Activated naive CD4-positive, alpha-beta T cell treated with anti-CD3 and anti-CD28 coated beads, Interleukin-2, amount 50 U/mL, for 72 hours (primary cell): ENCODE measurements at regions not wholly inside any gene's neighbourhood (a gene's known extent, or its start where the extent isn't known, plus 50 kb on each side); places are given as distances from the start of the nearest gene placed in this dataset.
"Not testable (repeated sequence)": the region's sequence is repeated elsewhere in the genome, so short reads cannot be mapped to it uniquely, and the experiment has no call there.

Experiments used
- ATAC-seq, 2 donors: fragments of 150-1000 bp; cut with Tn5 transposase; 2 replicates each; pipeline ENCODE4 v1.10.0; 2021; ENCODE audit warnings: mild to moderate bottlenecking in 2 of 2, moderate library complexity in 2 of 2
- DNase-seq, 2 donors: peaks; one replicate each; pipeline ENCODE4 v3.0.0; 2021 to 2022; ENCODE audit warnings: low spot score in 2 of 2
- H3K27ac Mint-ChIP-seq, 2 donors: one replicate each; pipeline ENCODE4 v1.8.0; 2022; ENCODE audit warnings: mild to moderate bottlenecking in 2 of 2, mixed read lengths in 2 of 2
- H3K36me3 Mint-ChIP-seq, 2 donors: one replicate each; pipeline ENCODE4 v1.8.0; 2022; ENCODE audit warnings: mixed read lengths in 2 of 2
- H3K9me3 Mint-ChIP-seq, 2 donors: one replicate each; pipeline ENCODE4 v1.8.0; 2022; ENCODE audit warnings: mixed read lengths in 2 of 2

GRCh38 chr18:22524783-22525182 lies 107.1 kb upstream of the CTAGE1 start:
- Mint-ChIP-seq H3K27ac (no peak overlapping the region), H3K9me3 (peaks cover 4 to 8% of the 10 kb centered on the region in 2 donors), H3K36me3 (peaks cover 4 to 8% of the 10 kb centered on the region in 2 donors)
- DNase-seq (no peak), ATAC-seq (no peak)

DNA sequence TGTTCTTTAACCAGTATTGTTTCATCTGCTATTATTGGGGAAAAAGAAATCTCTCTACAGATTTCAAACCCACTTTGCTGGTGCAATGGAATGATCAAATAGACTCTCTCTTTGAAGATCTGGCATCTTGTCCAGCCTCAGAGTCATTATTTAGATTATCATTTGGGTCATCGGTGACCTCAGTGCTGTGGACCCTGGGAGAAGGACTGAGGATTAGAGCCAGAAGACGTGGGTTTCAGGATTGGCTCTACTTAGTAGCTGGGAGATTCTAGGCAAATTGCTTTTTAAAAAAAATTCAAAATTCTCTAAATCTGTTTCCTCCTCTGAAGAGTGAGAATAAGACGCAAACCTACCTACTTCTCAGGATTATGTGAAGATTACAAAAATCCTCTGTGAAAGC lies 107.6 kb upstream of the CTAGE1 start:
- no peak overlapping the region for H3K27ac Mint-ChIP-seq
- ATAC-seq (no peak), DNase-seq (no peak)
- peaks cover 4 to 8% of the 10 kb centered on the region in 2 donors for H3K36me3 Mint-ChIP-seq
- peaks cover 4 to 8% of the 10 kb centered on the region in 2 donors for H3K9me3 Mint-ChIP-seq

DNA sequence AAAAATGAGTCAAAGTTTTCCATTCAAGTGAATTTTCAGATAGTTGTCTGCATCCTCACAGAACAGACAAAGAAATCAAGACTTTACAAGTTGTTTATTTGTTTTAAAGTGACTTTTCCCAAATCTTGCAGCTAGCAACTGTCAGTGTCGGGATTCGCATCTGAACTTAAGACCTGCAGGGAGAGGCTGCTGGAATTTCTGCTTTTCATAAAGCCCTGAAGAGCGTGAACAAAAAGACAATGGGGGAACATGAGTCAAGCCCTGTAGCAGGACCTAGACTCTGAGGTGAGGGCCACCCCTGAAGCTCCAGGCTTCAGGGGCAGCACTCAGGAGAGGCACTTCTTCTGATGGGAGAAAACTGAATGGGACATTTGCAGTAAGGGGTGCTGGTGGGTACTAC lies 108.2 kb upstream of the CTAGE1 start:
- Mint-ChIP-seq H3K36me3 (peaks cover 4 to 8% of the 10 kb centered on the region in 2 donors), H3K27ac (peak overlapping the region in 1 of 2 donors; percentile 46), H3K9me3 (peaks cover 4 to 8% of the 10 kb centered on the region in 2 donors)
- DNase-seq = no peak
- ATAC-seq = no peak

GRCh38 chr18:22528291-22528690 lies 110.6 kb upstream of the CTAGE1 start:
- no peak overlapping the region for H3K27ac Mint-ChIP-seq
- DNase-seq = no peak

GRCh38 chr18:22534706-22535105 lies 117.0 kb upstream of the CTAGE1 start:
- H3K27ac Mint-ChIP-seq, DNase-seq, H3K36me3 Mint-ChIP-seq, H3K9me3 Mint-ChIP-seq, ATAC-seq: not testable (repeated sequence)

More at GRCh38 chr18:22528291-22528690, 110.6 kb upstream of the CTAGE1 start:
- peaks cover 4 to 8% of the 10 kb centered on the region in 2 donors for H3K36me3 Mint-ChIP-seq
- H3K9me3 Mint-ChIP-seq = peaks cover 4 to 8% of the 10 kb centered on the region in 2 donors
- ATAC-seq = no peak

DNA sequence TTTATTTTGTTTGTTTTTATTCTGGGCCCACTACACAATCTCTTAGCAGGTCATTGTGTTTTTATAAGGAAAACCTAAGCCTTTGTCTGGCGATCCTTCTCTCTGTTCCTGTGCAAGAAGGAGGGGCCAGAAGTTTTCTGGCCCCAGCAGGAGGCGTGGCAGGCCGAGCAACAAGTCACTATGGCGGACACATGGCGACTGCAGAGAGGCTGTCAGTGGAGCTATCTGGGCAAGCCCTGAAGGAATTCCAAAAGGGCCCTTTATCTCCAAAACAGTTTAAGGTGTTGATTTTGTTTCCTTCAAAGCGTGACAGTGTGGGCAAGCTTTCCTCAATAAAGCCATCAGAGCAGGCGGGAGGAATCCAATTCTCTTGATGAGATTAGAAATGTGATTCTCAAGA lies 118.8 kb upstream of the CTAGE1 start:
- no peaks in the 10 kb centered on the region for H3K36me3 Mint-ChIP-seq
- no peak overlapping the region for H3K27ac Mint-ChIP-seq
- H3K9me3 Mint-ChIP-seq = peaks cover 10 to 15% of the 10 kb centered on the region in 2 donors

DNA sequence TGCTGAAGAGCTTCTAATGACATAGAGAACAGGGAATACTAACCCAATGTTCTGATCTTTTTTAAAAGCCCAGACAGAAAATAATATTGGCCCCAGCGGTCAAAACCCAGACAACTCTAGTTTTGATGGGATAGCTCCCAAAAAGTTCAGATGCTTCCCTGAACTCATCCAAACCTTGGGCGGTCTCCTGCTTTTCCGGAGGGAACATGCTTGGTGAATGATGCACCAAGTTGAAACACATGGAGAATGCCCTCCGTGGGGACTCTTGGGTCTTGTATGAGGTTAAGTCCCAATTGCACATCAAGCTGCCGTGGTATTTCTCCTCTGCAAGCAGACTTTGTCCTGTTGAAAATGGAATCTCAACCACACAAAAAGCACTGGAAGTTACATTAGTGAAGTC lies 120.7 kb upstream of the CTAGE1 start:
- DNase-seq = no peak
- Mint-ChIP-seq H3K36me3 (no peaks in the 10 kb centered on the region), H3K9me3 (peaks cover 10 to 15% of the 10 kb centered on the region in 2 donors), H3K27ac (no peak overlapping the region)
- no peak for ATAC-seq

More for the DNA sequence above, 118.8 kb upstream of the CTAGE1 start:
- no peak for DNase-seq
- ATAC-seq = no peak

- Mint-ChIP-seq H3K27ac (no peak overlapping the region), H3K36me3 (no peaks in the 10 kb centered on the region), H3K9me3 (peaks cover 11 to 15% of the 10 kb centered on the region in 2 donors)
- ATAC-seq = no peak
- DNase-seq = no peak
Measured at GRCh38 chr18:22539051-22539765, 121.5 kb upstream of the CTAGE1 start.

DNA sequence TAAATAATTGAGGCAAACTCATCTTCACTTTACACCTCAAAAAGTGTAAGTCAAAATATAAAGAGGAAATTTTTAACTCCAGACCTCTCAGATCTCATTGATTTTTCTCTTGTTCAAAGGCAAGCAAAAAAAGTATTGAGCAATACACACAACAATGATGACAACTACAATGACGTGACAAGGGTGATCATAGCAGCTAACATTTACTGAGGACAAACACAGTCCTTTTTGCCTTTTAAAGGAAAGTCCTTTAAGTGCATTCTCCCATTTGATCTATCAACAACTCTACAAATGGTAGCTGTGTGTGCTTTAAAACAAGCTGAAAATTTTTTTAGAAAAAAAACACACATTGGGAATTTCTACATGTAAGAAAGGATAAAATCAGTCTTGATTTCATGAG lies 123.5 kb upstream of the CTAGE1 start:
- no peaks in the 10 kb centered on the region for H3K36me3 Mint-ChIP-seq
- ATAC-seq = no peak

DNA sequence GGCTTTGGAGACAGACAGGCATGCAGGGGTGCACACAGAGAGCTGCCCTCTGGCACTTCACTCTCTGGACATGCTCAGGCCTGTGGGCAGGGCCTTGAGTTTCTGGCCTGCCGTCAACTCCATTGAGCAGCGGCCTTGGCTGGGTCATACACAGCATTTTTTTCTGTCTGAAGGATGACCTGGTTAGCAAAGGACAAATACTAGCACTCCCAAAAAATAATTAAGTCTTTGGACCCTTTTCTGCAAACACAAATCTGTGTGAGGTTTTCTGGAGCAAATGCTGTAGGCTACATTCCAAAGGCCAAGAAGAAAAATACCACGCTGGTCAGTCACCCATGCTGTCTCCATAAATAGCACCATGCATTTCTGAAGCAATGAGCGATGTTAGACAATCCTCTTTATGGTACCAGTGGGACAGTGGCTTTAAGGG lies 124.7 kb upstream of the CTAGE1 start:
- Mint-ChIP-seq H3K27ac (no peak overlapping the region), H3K36me3 (no peaks in the 10 kb centered on the region), H3K9me3 (peaks cover 8 to 10% of the 10 kb centered on the region in 2 donors)
- DNase-seq = no peak
- ATAC-seq = no peak

More for the DNA sequence above, 123.5 kb upstream of the CTAGE1 start:
- H3K9me3 Mint-ChIP-seq = peaks cover 14 to 15% of the 10 kb centered on the region in 2 donors
- no peak overlapping the region for H3K27ac Mint-ChIP-seq
- no peak for DNase-seq

GRCh38 chr18:22543769-22544168 lies 126.1 kb upstream of the CTAGE1 start:
- Mint-ChIP-seq H3K27ac (no peak overlapping the region), H3K9me3 (peaks cover 8 to 10% of the 10 kb centered on the region in 2 donors), H3K36me3 (no peaks in the 10 kb centered on the region)
- no peak for DNase-seq
- no peak for ATAC-seq

DNA sequence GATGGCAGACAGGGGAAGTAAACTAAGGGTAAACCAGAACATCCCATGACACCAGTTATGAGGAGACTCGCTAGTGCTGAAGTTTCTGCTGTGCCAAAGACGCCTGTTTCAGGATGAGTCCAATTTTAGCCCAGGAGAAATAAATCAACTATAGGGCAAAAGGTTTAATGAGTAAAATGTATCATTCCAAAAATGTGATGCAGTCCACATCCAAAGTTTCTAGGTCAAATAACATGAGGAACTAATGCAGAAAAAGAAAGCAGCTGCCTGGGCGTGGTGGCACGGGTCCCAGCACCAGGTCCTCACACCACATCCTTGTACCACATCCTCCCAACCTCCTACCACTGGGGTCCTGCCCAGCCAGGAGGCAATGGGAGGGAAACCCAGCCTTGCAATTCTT lies 126.9 kb upstream of the CTAGE1 start:
- Mint-ChIP-seq H3K36me3 (no peaks in the 10 kb centered on the region), H3K9me3 (peaks cover 8 to 10% of the 10 kb centered on the region in 2 donors), H3K27ac (no peak overlapping the region)
- no peak for ATAC-seq
- no peak for DNase-seq

- Mint-ChIP-seq H3K9me3 (peaks cover 7 to 9% of the 10 kb centered on the region in 2 donors), H3K36me3 (no peaks in the 10 kb centered on the region), H3K27ac (no peak overlapping the region)
- DNase-seq (no peak), ATAC-seq (no peak)
Measured at GRCh38 chr18:22545066-22545760, 127.5 kb upstream of the CTAGE1 start.

GRCh38 chr18:22546905-22547570 lies 129.3 kb upstream of the CTAGE1 start:
- H3K9me3 Mint-ChIP-seq = peaks cover 0 to 3% of the 10 kb centered on the region in 2 donors
- no peak overlapping the region for H3K27ac Mint-ChIP-seq
- DNase-seq = no peak
- no peak for ATAC-seq
- no peaks in the 10 kb centered on the region for H3K36me3 Mint-ChIP-seq

- H3K27ac Mint-ChIP-seq = no peak overlapping the region
- H3K36me3 Mint-ChIP-seq = no peaks in the 10 kb centered on the region
Measured at GRCh38 chr18:22547807-22548561, 130.3 kb upstream of the CTAGE1 start.

DNA sequence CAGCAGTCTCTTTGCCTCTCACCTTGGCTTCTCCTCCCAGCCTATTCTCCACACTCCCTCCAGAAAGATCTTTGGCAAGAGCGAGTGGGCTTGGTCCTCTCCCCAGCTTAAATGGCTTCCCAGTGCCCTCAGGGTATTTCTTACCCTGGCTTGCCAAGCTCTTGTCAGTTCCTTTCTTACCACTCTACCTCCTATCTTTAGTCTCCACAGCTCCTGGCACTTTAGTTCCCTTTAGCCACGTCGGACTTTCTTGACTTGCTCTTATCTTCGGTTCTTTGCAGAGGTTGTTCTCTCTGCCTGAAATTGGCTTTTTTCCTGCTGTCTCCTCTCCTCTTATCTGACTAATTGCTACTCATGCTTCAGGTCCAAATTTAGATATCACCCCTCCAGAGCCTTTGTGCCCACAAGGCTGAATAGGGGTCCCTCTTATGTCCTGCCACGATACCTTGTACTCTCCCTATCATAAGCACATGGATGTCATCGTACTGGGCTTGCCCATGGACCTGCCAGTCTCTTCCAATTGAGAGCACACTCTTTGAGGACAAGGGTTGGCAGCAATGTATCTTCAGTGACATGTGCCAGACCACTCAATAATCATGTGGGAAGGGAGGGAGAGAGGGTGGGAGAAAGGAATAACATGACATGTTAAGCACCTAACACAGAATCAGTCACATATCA lies 131.7 kb upstream of the CTAGE1 start:
- no peaks in the 10 kb centered on the region for H3K36me3 Mint-ChIP-seq
- ATAC-seq (no peak), DNase-seq (no peak)
- no peak overlapping the region for H3K27ac Mint-ChIP-seq
- H3K9me3 Mint-ChIP-seq = peaks cover 0 to under 1% of the 10 kb centered on the region in 2 donors

More at GRCh38 chr18:22547807-22548561, 130.3 kb upstream of the CTAGE1 start:
- ATAC-seq (no peak), DNase-seq (no peak)
- peaks cover 0 to 3% of the 10 kb centered on the region in 2 donors for H3K9me3 Mint-ChIP-seq
